CD4-positive, alpha-beta T cell (primary cell): ENCODE measurements at regions not wholly inside any gene's neighbourhood (a gene's known extent, or its start where the extent isn't known, plus 50 kb on each side); places are given as distances from the start of the nearest gene placed in this dataset.

Experiments
- ATAC-seq: fragments of 200-7000 bp; cut with Tn5 transposase; one replicate; pipeline ENCODE4 v1.10.0; 2022; ENCODE audit warnings: mild to moderate bottlenecking; ENCODE audit not compliant: poor library complexity
- CTCF ChIA-PET: fragments of 350-600 bp; sonication (Branson Sonifier 250); formaldehyde crosslinking; loops from one replicate; lab custom pipeline; 2021; ENCODE audit warnings: antibody characterized with exemption, inconsistent platforms; lab: Charles Lee
- POLR2A ChIA-PET: fragments of 350-600 bp; sonication (Branson Sonifier 250); formaldehyde crosslinking; loops from one replicate; lab custom pipeline; 2021; ENCODE audit warnings: antibody characterized with exemption, inconsistent platforms; lab: Charles Lee
- DNase-seq, 14 experiments: peaks; one replicate each; pipeline ENCODE4 v3.0.0-alpha.2; 2013 to 2020; ENCODE audit warnings: mixed read lengths in 2 of 14
- H3K27ac ChIP-seq, 2 donors: one replicate each; pipeline versions ENCODE4 v1.5.1 to v1.7.0; 2013; ENCODE audit warnings: low read length in 2 of 2, low read depth in 1 of 2, mild to moderate bottlenecking in 1 of 2
- H3K27me3 ChIP-seq, 2 experiments: 1 replicate in 1 of 2; 2 replicates in 1 of 2; pipeline versions ENCODE4 v1.6.1 to v1.7.0; 2013; ENCODE audit warnings: low read length in 2 of 2, control low read depth in 1 of 2, mild to moderate bottlenecking in 1 of 2, moderate library complexity in 1 of 2; ENCODE audit not compliant: insufficient read depth in 2 of 2, control insufficient read depth in 1 of 2
- H3K36me3 ChIP-seq: one replicate; pipeline ENCODE4 v1.6.1; 2013; ENCODE audit warnings: low read length, control low read depth; ENCODE audit not compliant: insufficient read depth
- H3K4me1 ChIP-seq: one replicate; pipeline ENCODE4 v1.6.1; 2013; ENCODE audit warnings: low read length, control low read depth; ENCODE audit not compliant: insufficient read depth
- H3K4me3 ChIP-seq: one replicate; pipeline ENCODE4 v1.5.1; 2013; ENCODE audit warnings: mild to moderate bottlenecking, low read length, moderate library complexity
- H3K9me3 ChIP-seq, 2 experiments: 1 replicate in 1 of 2; 2 replicates in 1 of 2; pipeline versions ENCODE4 v1.6.1 to v1.7.0; 2013; ENCODE audit warnings: low read length in 2 of 2, mild to moderate bottlenecking in 2 of 2, control low read depth in 1 of 2, moderate library complexity in 1 of 2; ENCODE audit not compliant: control insufficient read depth in 1 of 2, insufficient read depth in 1 of 2
- H3K27ac Mint-ChIP-seq: one replicate; pipeline ENCODE4 v1.8.0; 2020; ENCODE audit warnings: mixed read lengths
- H3K27me3 Mint-ChIP-seq: one replicate; pipeline ENCODE4 v1.8.0; 2021; ENCODE audit warnings: mixed read lengths
- H3K36me3 Mint-ChIP-seq: one replicate; pipeline ENCODE4 v1.8.0; 2021; ENCODE audit warnings: low read depth, mixed read lengths
- H3K4me1 Mint-ChIP-seq: one replicate; pipeline ENCODE4 v1.8.0; 2021; ENCODE audit warnings: low read depth, mixed read lengths
- H3K4me3 Mint-ChIP-seq: one replicate; pipeline ENCODE4 v1.8.0; 2020; ENCODE audit warnings: mild to moderate bottlenecking, mixed read lengths
- H3K9me3 Mint-ChIP-seq: one replicate; pipeline ENCODE4 v1.8.0; 2020; ENCODE audit warnings: mixed read lengths
- intact Hi-C, 2 experiments: fragments of 100-400 bp; cut with DNase I in 1 of 2; cut with micrococcal nuclease in 1 of 2; formaldehyde crosslinking; loops; one replicate each; pipeline versions ENCODE4 v1.15.1 to v1.9.0; 2023 to 2025; cut with DNase I, micrococcal nuclease
- TF ChIP-seq, protein P1 (sequence below): fragments of 200-600 bp; IDR thresholded peaks from one replicate; pipeline ENCODE4 v1.8.0; 2022; ENCODE audit warnings: antibody characterized with exemption, mild to moderate bottlenecking

DNA sequence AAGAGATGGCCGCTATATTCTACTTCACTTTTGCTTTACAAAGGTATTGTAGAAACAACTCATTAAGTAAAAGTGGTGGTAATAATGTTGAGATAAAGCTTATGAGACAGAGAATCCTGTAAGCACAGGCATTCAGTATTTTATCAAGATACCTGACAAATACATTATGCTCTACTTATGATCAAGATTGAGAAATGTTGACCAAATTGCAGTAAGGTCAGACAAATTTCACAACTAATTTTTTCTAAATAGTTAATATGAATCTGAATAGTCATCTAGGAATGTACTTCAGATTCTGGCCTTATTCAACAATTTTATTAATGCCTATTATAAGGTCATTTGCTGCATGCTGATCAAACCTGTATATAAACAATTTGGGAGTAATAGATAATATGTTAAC is 95.1 kb upstream of the MBNL1 start:
- Mint-ChIP-seq H3K4me3 (no peak overlapping the region), H3K36me3 (no peaks in the 10 kb centered on the region), H3K9me3 (no peaks in the 10 kb centered on the region), H3K27ac (no peak overlapping the region), H3K27me3 (no peaks in the 10 kb centered on the region), H3K4me1 (peaks cover 13% of the 10 kb centered on the region)
- DNase-seq (no peak), ATAC-seq (no peak)
- no peak overlapping the region for H3K4me3 ChIP-seq
- H3K27me3 ChIP-seq, result no peaks in the 10 kb centered on the region
- no peaks in the 10 kb centered on the region for H3K9me3 ChIP-seq
- no peaks in the 10 kb centered on the region for H3K4me1 ChIP-seq
- ChIA-PET POLR2A (no interaction called here), CTCF (no interaction called here)
- TF ChIP-seq, protein P1, sequence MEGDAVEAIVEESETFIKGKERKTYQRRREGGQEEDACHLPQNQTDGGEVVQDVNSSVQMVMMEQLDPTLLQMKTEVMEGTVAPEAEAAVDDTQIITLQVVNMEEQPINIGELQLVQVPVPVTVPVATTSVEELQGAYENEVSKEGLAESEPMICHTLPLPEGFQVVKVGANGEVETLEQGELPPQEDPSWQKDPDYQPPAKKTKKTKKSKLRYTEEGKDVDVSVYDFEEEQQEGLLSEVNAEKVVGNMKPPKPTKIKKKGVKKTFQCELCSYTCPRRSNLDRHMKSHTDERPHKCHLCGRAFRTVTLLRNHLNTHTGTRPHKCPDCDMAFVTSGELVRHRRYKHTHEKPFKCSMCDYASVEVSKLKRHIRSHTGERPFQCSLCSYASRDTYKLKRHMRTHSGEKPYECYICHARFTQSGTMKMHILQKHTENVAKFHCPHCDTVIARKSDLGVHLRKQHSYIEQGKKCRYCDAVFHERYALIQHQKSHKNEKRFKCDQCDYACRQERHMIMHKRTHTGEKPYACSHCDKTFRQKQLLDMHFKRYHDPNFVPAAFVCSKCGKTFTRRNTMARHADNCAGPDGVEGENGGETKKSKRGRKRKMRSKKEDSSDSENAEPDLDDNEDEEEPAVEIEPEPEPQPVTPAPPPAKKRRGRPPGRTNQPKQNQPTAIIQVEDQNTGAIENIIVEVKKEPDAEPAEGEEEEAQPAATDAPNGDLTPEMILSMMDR, result no peak
- no peak overlapping the region for H3K27ac ChIP-seq
- intact Hi-C loops, result no loop called here
- H3K36me3 ChIP-seq, result no peaks in the 10 kb centered on the region

DNA sequence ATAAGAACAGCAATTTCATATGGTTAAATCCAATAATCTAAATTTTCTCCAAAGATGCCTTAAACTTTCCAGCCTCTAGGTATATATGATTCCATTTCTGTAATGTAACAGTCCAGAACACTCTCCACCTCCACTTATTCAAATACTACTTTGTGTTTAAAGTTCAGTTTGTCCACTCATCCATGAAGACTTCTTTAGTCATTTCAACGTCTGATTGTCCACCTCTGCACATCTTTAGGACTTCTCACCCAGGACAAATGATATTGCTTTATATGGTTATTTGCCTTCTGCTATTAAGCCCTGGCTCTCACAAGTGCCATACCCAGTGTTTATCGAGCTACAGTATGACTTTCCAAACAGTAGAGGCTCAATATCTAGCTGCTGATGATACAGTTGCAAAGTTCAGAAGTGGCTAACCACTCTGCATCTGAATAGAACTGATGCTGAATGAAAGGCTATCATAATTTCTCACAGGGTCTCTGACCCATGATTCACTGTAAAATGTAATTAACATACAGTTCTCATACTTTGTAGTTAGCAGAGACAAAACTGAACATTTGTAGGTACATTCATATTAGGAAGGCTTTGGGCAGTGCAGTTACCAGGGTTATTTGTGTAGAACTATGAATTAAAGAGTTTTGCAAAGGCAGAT is 93.7 kb upstream of the MBNL1 start:
- Mint-ChIP-seq H3K36me3 (no peaks in the 10 kb centered on the region), H3K4me3 (no peak overlapping the region), H3K4me1 (peaks cover 26% of the 10 kb centered on the region), H3K27ac (no peak overlapping the region), H3K27me3 (no peaks in the 10 kb centered on the region), H3K9me3 (no peaks in the 10 kb centered on the region)
- Histone ChIP-seq H3K4me3 (no peak overlapping the region), H3K9me3 (no peaks in the 10 kb centered on the region), H3K27me3 (no peaks in the 10 kb centered on the region), H3K4me1 (no peaks in the 10 kb centered on the region), H3K27ac (no peak overlapping the region), H3K36me3 (no peaks in the 10 kb centered on the region)
- ATAC-seq, result no peak
- TF ChIP-seq, protein P1, result no peak
- POLR2A ChIA-PET, result no interaction called here
- CTCF ChIA-PET, result no interaction called here
- intact Hi-C loops, result loop anchor here in 1 of 2 experiments (5.0 kb wide), 1 partner anchor 98 kb away; no protein-coding TSS in a partner anchor
- no peak for DNase-seq

DNA sequence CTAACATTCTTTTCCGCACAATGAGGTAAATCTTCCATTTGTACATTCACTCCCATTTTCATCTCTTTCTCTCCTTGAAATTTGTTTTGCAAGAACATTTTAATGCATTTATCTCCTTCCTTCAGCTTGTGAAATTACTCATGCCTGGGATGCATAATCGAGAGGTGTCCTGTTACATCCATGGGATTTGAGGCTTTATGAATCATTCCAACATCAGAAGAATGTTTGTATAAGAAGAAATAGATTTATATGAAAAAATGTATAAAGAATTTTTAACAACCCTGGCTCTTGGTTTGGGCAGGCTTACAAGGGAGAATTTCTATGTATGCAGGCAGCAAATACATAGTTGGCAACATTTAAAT is 93.2 kb upstream of the MBNL1 start:
- no peak overlapping the region for H3K4me3 Mint-ChIP-seq
- no peaks in the 10 kb centered on the region for H3K27me3 Mint-ChIP-seq
- ChIA-PET POLR2A (no interaction called here), CTCF (no interaction called here)
- ATAC-seq, result no peak
- H3K9me3 Mint-ChIP-seq, result no peaks in the 10 kb centered on the region
- H3K9me3 ChIP-seq, result no peaks in the 10 kb centered on the region
- H3K36me3 ChIP-seq, result no peaks in the 10 kb centered on the region
- no peaks in the 10 kb centered on the region for H3K27me3 ChIP-seq
- intact Hi-C loops, result loop anchor here in 1 of 2 experiments (5.0 kb wide), 1 partner anchor 98 kb away; no protein-coding TSS in a partner anchor
- DNase-seq, result no peak
- peaks cover 29% of the 10 kb centered on the region for H3K4me1 Mint-ChIP-seq
- no peak overlapping the region for H3K27ac Mint-ChIP-seq
- H3K4me3 ChIP-seq, result no peak overlapping the region
- H3K36me3 Mint-ChIP-seq, result no peaks in the 10 kb centered on the region
- no peaks in the 10 kb centered on the region for H3K4me1 ChIP-seq
- H3K27ac ChIP-seq, result no peak overlapping the region
- TF ChIP-seq, protein P1, result no peak
